KOPT-K1 (cell line): ENCODE measurements at regions not wholly inside any gene's neighbourhood (a gene's known extent, or its start where the extent isn't known, plus 50 kb on each side); places are given as distances from the start of the nearest gene placed in this dataset.
"Not testable (repeated sequence)": the region's sequence is repeated elsewhere in the genome, so short reads cannot be mapped to it uniquely, and the experiment has no call there.

Experiments used
- H3K27ac ChIP-seq: fragments of 200-600 bp; sonication (generic); 2 replicates; pipeline ENCODE4 v1.5.1; 2016; ENCODE audit warnings: antibody characterized with exemption, mild to moderate bottlenecking, low read depth, low read length; ENCODE audit not compliant: poor library complexity, severe bottlenecking
- H3K36me3 ChIP-seq: fragments of 200-600 bp; sonication (generic); 2 replicates; pipeline ENCODE4 v1.5.1; 2017; ENCODE audit warnings: antibody characterized with exemption, mild to moderate bottlenecking, low read length, moderate library complexity; ENCODE audit not compliant: insufficient read depth
- H3K9me3 ChIP-seq: fragments of 200-600 bp; sonication (generic); 2 replicates; pipeline ENCODE4 v1.5.1; 2017; ENCODE audit warnings: antibody characterized with exemption, low read length, mild to moderate bottlenecking; ENCODE audit not compliant: insufficient read depth, poor library complexity, severe bottlenecking

DNA sequence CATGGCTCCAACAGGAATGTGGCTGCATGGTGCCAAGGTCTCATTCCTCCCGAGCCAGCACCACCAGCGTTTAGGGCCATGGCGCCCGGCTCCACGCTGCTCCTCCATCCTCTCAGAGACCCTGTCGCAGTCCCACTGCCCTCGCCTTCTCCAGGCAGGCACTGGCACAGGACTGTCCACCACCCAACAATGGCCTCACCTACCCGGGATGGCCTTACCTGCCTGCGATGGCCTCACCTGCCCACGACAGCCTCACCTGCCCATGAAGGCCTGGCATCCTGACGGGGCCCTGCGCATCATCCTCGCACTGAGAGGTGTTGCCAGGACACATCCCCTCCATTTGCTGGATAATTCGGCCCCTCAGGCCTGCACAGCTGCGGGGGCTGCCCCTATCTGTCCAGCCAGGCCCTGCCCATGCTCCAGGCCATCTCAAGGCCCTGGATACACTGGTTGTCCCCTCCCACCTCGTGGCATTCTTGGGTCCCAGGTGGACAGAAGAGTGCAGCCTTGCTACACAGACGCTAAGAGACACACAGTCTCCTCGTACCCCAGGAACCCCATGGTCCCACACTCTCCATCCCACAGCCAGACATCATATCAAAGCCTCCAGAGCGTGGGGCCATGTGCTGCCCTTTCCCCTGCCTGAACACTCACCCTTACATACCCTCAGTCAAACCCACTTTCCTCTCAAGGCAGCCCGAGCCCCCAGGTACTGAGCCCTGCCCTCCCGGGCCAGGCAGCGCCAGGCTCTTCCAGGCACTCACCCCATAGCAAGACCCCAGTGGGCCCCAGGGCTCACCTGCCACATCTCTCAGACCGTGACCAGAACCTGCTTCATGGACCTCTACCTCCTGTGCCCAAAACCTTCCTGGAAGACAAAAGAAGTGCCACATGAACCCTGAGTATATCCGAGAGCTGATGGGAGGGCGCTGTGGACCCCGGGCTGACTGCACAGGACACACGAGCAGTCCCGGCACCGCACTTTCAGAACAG lies 268.6 kb downstream of the EIPR1 start:
- no peaks in the 10 kb centered on the region for H3K9me3 ChIP-seq
- H3K27ac ChIP-seq, result no peak overlapping the region
- H3K36me3 ChIP-seq, result no peaks in the 10 kb centered on the region

DNA sequence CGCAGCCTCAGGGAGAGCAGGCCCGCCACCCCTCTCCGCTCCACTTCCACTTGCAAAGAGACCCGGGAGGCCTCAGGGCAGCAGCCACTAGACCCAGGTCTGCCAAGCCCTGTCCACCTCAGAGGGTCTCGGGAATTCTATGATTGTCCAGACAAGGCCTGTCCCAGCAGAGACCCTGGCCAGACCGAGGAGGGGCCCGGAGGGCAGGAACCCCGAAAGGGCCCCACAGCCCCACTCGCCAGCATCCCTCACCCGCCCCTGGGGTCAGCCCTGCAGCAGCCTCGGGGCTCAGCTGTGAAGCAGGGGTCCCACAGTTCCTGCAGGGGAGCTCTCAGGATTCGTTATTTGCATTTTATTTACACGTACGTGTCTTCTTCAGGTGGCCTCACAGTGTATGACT lies 269.5 kb downstream of the EIPR1 start:
- Histone ChIP-seq H3K36me3 (no peaks in the 10 kb centered on the region), H3K27ac (no peak overlapping the region), H3K9me3 (no peaks in the 10 kb centered on the region)

DNA sequence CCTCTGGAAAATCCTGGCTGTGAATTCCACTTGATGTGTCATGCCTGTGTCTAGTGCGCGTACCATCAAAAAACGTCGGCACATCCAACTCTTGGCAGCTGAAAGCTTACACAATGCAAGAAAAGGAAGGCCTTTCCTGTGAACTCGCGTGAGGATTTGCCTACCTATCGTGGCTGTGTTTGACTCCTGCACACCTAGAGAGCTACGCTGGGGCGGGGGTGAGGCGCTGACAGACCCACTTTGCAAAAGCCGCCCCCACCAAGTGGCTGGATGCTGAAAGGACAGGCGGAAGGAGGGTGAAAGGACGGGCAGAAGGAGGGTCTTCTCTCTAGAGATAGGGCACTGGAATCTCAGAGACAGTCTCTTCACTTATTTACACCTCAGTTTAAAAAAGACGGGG lies 270.1 kb downstream of the EIPR1 start:
- Histone ChIP-seq H3K36me3 (no peaks in the 10 kb centered on the region), H3K9me3 (no peaks in the 10 kb centered on the region), H3K27ac (no peak overlapping the region)

DNA sequence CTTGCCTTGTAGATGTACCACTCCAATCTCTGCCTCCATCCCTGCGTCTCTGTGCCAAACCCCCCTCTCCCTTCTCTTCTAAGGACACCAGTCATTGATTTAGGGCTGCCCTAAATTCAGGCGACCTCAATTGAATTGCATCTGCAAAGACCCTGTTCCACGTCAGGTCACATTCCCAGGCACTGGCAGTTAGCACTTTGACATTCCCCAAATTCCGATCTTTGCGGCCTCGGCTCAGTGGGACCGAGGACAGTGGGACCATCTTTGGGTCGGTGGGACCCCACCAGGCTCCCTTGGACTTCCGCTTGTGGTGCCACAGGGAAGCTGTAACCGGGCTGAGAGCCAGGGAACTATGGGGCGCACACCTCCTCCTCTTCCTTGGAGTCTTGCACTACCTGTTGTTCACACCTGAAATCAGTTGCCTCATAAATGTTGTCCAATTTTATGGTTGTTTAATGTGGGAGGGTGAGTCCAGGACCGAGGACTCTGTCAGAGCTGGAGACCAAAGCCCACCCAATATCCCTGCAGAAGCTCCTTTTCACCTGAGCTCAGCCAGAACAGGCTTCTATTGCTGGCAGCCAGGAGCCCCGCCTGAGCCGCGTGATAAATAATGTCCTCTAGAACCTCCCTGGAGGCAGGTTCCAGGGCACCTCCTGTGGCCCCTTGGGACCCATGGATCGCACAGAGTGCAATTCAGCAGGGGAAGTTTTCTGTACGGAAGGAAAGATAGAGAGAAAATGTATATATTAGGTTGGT lies 271.6 kb downstream of the EIPR1 start:
- H3K27ac ChIP-seq, result no peak overlapping the region
- no peaks in the 10 kb centered on the region for H3K36me3 ChIP-seq
- H3K9me3 ChIP-seq, result no peaks in the 10 kb centered on the region

DNA sequence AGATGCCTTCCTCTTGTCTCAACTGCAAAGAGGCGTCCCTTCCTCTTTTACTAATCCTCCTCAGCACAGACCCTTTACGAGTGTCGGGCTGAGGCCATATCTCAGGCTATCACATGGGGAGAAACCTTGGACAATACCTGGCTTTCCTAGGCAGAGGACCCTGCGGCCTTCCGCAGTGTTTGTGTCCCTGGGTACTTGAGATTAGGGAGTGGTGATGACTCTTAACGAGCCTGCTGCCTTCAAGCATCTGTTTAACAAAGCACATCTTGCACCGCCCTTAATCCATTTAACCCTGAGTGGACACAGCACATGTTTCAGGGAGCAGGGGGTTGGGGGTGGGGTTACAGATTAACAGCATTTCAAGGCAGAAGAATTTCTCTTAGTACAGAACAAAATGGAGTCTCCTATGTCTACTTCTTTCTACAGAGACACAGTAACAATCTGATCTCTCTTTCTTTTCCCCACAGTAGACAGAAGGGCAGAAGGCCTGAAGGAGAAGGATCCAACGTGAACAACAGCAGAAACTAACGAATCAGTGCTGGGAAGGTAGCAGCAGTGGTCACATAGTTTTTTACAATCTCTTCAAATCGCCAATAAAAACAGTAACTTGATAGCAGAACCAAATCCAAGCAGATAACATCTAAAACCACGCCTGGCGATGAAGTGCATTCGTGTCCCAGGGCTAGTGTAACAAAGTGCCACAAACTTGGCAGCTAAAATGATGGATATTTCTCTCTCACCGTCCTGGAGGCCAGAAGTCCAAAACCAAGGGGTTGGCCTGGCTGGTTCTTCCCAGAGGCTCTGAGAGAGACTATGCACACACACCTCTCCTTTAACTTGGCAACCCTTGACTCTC lies 272.4 kb downstream of the EIPR1 start:
- not testable (repeated sequence) for H3K9me3 ChIP-seq, H3K27ac ChIP-seq

DNA sequence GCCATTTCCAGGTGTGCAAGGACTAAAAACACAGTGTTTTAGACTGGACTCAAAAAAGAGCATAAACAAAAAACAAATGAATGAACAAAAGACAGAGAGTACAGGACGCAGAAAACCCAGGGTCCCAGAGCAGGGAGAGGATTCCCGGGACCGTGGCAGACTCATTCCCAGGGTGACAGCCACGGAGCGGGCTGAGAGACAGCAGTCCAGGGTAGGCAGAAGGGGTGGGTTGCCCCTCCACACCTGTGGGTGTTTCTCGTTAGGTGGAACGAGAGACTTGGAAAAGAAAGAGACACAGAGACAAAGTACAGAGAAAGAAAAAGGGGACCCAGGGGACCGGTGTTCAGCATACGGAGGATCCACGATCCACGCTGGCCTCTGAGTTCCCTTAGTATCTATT lies 273.4 kb downstream of the EIPR1 start:
- H3K27ac ChIP-seq, result no peak overlapping the region

More for the DNA sequence above, 272.4 kb downstream of the EIPR1 start:
- H3K36me3 ChIP-seq, result not testable (repeated sequence)

DNA sequence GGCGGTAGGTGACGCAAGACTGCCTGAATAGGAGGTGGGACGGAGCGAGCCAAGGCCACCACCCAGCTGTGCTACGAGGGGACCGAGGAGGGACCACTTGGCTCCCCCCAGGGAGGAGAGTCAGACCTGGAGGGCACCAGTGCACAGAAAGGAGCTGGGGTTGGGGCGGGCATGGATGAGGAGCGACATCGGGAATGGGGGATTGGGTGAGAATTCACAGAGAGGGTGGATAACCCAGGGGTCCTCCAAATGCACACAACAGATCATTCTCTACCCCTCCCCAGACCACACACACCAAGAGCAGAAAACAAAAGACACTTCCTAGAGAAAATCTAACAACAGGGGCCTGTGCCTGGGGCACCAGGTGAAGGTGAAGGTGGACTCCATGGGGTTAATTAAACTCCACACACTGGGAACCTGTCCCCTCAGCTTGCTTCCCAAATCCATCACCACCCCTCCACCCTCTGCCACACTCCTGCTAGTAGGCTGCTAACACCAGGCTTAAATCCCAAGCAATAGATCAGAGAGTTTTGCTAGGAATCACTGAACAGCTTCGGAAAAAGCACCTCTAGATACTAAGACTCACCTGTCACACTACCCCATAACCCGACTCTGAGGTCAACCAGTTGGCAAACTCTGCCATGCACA lies 274.6 kb downstream of the EIPR1 start:
- H3K9me3 ChIP-seq, result no peaks in the 10 kb centered on the region
- H3K36me3 ChIP-seq, result no peaks in the 10 kb centered on the region
- no peak overlapping the region for H3K27ac ChIP-seq

More for the DNA sequence above, 273.4 kb downstream of the EIPR1 start:
- Histone ChIP-seq H3K36me3 (no peaks in the 10 kb centered on the region), H3K9me3 (no peaks in the 10 kb centered on the region)

DNA sequence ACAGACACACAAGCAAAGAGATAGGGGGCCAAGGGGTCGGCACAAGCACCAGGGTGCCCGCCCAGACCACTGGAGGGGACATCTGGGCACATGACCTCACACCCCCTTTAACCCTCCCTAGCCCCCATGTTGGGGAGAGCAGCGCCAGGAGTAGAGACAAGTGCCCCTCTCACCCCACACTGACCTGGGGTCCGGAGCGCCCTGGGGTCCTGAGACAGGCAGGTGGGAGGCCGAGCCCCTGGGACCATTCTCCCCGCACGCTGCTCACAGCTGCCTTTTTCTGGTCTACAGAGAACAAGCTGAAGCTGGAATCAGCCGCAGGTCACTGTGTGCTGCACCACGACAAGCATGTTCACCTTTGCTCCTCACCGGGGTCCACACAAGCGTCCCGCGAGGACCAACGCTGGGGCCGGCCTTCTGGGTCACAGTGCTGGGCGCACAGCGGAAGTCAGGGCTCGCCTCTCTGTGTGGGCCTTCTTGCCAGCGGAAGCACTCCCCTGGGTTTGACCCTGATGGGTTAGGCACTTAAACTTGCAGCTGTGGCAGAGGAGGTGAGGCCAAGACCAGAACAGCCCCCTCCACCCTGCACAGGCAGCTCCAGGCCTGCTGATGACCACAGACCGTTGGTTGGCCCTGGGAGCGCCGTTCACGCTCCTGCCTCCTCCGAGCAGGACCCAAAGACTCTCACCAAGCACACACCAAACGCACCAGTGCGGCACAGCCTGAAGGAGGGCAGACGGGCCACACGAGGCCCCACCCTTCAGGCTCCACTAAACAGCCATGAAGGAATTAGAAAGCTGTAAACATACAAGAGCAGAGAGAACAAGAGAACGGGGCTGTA lies 275.3 kb downstream of the EIPR1 start:
- no peak overlapping the region for H3K27ac ChIP-seq
- H3K9me3 ChIP-seq, result no peaks in the 10 kb centered on the region
- no peaks in the 10 kb centered on the region for H3K36me3 ChIP-seq

DNA sequence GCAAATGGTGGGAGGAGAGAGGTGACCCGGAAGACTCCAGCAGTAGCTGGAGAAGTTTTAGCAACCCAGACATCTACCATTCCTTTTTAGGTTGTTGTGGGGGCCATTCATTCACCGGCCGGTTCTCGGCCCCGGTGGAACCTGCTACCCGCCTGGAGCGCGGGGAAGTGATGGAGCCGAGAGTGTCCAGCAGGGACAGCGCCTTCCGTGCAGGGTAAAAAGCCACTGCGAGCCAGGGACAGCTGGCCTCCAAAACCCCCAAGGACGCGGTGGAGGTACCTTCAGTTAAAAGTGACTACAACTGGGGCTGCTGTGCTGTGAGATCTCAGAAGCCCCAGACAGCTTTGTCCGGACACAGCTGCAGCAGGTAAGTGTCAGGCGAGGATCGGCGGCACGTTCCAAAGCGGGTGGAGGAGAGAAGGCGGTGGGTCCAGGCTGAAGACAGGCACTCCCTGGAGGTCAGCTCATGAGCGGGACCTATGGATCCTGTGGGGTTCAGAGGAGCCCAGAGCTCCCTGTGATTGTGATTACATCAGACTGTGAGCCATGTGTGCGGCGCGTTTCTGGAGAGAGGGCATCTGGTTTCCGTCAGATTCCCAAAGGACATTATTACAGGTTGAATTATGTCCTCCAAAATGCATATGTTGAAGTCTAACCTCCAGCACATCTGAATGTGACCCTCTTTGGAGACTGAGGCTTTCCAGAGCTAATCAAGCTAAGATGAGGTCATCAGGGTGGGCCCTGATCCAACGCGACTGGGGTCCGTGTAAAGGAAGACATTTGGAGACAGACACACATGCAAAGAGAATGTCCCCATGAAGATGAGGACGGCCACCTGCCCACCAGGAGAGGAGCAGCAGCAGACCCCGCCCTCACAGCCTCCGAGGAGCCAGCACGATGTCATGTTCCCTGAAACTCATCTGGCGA lies 276.3 kb downstream of the EIPR1 start:
- no peaks in the 10 kb centered on the region for H3K36me3 ChIP-seq
- no peak overlapping the region for H3K27ac ChIP-seq
- no peaks in the 10 kb centered on the region for H3K9me3 ChIP-seq

DNA sequence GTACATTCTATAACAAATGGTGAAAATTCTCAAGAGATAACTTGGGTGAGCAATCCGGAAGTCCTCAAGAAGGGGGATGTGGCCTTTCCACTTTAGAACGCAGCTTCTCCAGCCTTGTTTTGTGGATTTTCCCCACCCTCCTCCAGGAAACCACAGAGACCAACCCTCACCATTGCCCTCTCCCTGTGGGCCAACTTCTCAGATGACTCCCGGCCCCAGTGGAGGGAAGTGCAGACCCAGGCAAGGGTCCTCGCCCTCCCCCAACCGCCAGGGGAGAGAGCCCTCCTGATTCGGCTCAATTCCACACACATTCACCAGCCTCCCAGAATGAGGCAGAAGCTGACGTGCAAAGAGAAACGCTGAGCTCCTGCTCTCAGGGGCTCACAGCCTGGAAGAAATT lies 277.2 kb downstream of the EIPR1 start:
- H3K9me3 ChIP-seq, result no peaks in the 10 kb centered on the region
- H3K36me3 ChIP-seq, result no peaks in the 10 kb centered on the region
- no peak overlapping the region for H3K27ac ChIP-seq

DNA sequence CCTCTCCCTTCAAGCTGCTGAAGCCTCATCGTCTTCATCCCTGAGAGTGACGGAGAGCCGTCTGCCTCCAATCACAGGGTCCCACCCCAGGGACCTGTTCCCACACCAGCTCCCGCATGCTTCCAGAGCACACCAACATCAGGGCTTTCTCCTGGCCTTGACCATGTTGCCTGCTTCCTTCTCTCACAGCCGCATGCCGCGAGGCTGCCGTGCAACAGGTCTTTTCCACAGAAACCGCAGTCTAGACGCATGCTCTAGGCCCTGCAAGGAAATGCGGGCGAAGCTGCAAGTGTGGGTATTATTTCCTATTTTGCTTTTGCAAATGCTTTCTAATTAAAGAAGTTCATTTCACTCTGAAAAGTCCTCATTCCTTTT lies 277.8 kb downstream of the EIPR1 start:
- Histone ChIP-seq H3K27ac (no peak overlapping the region), H3K36me3 (no peaks in the 10 kb centered on the region), H3K9me3 (no peaks in the 10 kb centered on the region)

DNA sequence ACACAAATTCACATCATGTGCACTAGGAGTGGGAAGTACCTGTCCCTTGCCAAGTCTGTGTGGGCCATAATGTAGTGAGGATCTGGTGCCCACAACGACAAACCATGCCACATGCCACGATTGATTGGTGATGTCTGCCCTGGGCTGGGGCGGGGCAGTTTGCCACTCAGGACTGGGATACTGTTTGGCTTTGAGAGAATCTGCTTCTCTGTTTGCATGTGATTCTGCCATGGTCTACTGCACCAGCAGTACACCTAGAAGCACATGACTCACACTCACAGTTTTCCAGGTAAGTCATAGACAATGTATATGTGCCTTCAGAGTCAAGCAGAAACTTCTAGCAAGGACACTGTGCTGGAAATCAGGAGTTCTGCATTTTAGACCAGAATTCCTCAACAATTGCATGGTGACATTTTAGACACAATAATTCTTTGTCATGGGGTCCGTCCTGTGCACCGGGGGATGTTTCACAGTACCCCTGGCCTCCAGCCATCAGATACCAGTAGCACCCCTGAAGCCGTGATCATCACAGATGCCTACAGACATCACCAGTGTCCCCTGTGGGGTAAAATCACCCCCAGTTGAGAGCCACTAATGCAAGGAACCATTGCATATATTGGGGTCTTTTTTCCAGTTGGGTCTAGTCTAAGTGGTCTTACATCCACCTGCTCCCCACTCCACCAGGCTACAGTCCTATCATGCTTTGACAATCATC lies 278.3 kb downstream of the EIPR1 start:
- Histone ChIP-seq H3K27ac (no peak overlapping the region), H3K36me3 (no peaks in the 10 kb centered on the region), H3K9me3 (no peaks in the 10 kb centered on the region)
